GM12878 (cell line): ENCODE measurements at regions not wholly inside any gene's neighbourhood (a gene's known extent, or its start where the extent isn't known, plus 50 kb on each side); places are given as distances from the start of the nearest gene placed in this dataset.

ENCODE experiments used
- ATAC-seq: fragments of 200-7000 bp; cut with Tn5 transposase; 3 replicates; pipeline ENCODE4 v1.9.1; 2020; ENCODE audit warnings: mild to moderate bottlenecking, moderate library complexity
- BruUV-seq: library from RNA; stranded (reverse); fragments of 400-500 nt; replicated peaks from 2 replicates; lab custom pipeline; 2021; lab: Mats Ljungman, UMichigan
- CTCF ChIA-PET: fragments of 300-600 bp; sonication (Branson Sonifier 250); formaldehyde crosslinking; extraction: SDS; loops from one replicate; lab custom pipeline; 2021; ENCODE audit warnings: inconsistent platforms; lab: Yijun Ruan, JAX
- POLR2A ChIA-PET: fragments of 350-600 bp; formaldehyde crosslinking; extraction: SDS; loops from one replicate; lab custom pipeline; 2021; ENCODE audit warnings: inconsistent platforms; lab: Charles Lee
- RAD21 ChIA-PET: fragments of 300-600 bp; sonication (Branson Sonifier 250); formaldehyde crosslinking; loops from one replicate; lab custom pipeline; 2023; ENCODE audit warnings: antibody characterized with exemption; ENCODE audit not compliant: unreplicated experiment; lab: Charles Lee
- SMC1A ChIA-PET: fragments of 300-600 bp; sonication (Branson Sonifier 250); formaldehyde crosslinking; loops from one replicate; lab custom pipeline; 2023; ENCODE audit not compliant: unreplicated experiment, uncharacterized antibody; lab: Charles Lee
- DNase-seq: peaks from one replicate; pipeline ENCODE4 v3.0.0-alpha.2; 2011; ENCODE audit warnings: low read depth, low spot score
- FAIRE-seq: peaks from 3 replicates; lab custom pipeline; 2011; peaks lifted over from hg19 to GRCh38; lab: Jason Lieb, UNC
- H2AFZ ChIP-seq: 2 replicates; pipeline ENCODE4 v1.6.0; 2011; ENCODE audit warnings: low read depth, low read length, control low read depth; ENCODE audit not compliant: control insufficient read depth
- H3K27ac ChIP-seq: 2 replicates; pipeline ENCODE4 v1.5.1; 2011; ENCODE audit warnings: control low read depth; ENCODE audit not compliant: control insufficient read depth, insufficient read depth
- H3K27me3 ChIP-seq, 2 experiments: replicated peaks in 1 of 2; 2 replicates each; pipeline versions ENCODE4 v1.6.0 to v1.6.1; 2011; ENCODE audit warnings: low read length in 1 of 2; ENCODE audit not compliant: control insufficient read depth in 2 of 2, insufficient read depth in 2 of 2
- H3K36me3 ChIP-seq, 2 experiments: 2 replicates each; pipeline ENCODE4 v1.5.1; 2011; ENCODE audit warnings: low read length in 1 of 2; ENCODE audit not compliant: control insufficient read depth in 2 of 2, insufficient read depth in 2 of 2
- H3K4me1 ChIP-seq: 2 replicates; pipeline ENCODE4 v1.6.1; 2011; ENCODE audit warnings: mild to moderate bottlenecking, low read length, moderate library complexity, mixed read lengths; ENCODE audit not compliant: control insufficient read depth, insufficient read depth
- H3K4me2 ChIP-seq: 2 replicates; pipeline ENCODE4 v1.6.0; 2011; ENCODE audit warnings: control low read depth; ENCODE audit not compliant: control insufficient read depth, insufficient read depth
- H3K4me3 ChIP-seq: fragments of 200-600 bp; sonication (generic); 2 replicates; pipeline ENCODE4 v1.5.1; 2016
- H3K79me2 ChIP-seq: 2 replicates; pipeline ENCODE4 v1.6.0; 2011; ENCODE audit warnings: low read length; ENCODE audit not compliant: control insufficient read depth, insufficient read depth
- H3K9ac ChIP-seq: 2 replicates; pipeline ENCODE4 v1.8.0; 2011; ENCODE audit warnings: low read length, control low read depth, mixed read lengths; ENCODE audit not compliant: control insufficient read depth, insufficient read depth
- H3K9me3 ChIP-seq: replicated peaks from 3 replicates; pipeline ENCODE4 v1.5.1; 2011; ENCODE audit warnings: mild to moderate bottlenecking, low read length; ENCODE audit not compliant: control insufficient read depth, insufficient read depth
- H4K20me1 ChIP-seq: 2 replicates; pipeline ENCODE4 v1.6.0; 2011; ENCODE audit not compliant: control insufficient read depth, insufficient read depth
- CHD1 ChIP-seq: IDR thresholded peaks from 2 replicates; pipeline ENCODE4 v1.6.1; 2012; ENCODE audit warnings: low read depth, low read length, improper control_type of control experiment
- ESRRA ChIP-seq: IDR thresholded peaks from 2 replicates; pipeline ENCODE4 v1.6.1; 2012; ENCODE audit warnings: mild to moderate bottlenecking, low read length, improper control_type of control experiment
- PAX5 ChIP-seq: IDR thresholded peaks from 2 replicates; pipeline ENCODE4 v1.6.1; 2011; ENCODE audit warnings: low read depth, low read length, borderline replicate concordance
- SRF ChIP-seq, 2 experiments: IDR thresholded peaks; 2 replicates each; pipeline ENCODE4 v1.6.1; 2011; ENCODE audit warnings: low read depth in 2 of 2, low read length in 2 of 2, mild to moderate bottlenecking in 1 of 2, moderate library complexity in 1 of 2
- ZNF384 ChIP-seq: IDR thresholded peaks from 2 replicates; pipeline ENCODE4 v1.6.1; 2012; ENCODE audit warnings: low read depth, mild to moderate bottlenecking, low read length, improper control_type of control experiment, borderline replicate concordance
- WGBS: methylation state at CpG from one replicate; pipeline ENCODE4 v1.1.6; 2016; ENCODE audit warnings: low lambda C conversion rate; ENCODE audit not compliant: insufficient replicate concordance, insufficient coverage; ENCODE audit errors: missing lambda C conversion rate; 5-methylcytosine and 5-hydroxymethylcytosine counted together
- in situ Hi-C: fragments of 300-500 bp; cut with MboI; formaldehyde crosslinking; loops from 9 replicates; pipeline ENCODE4 v1.14.3; 2018; ENCODE audit warnings: mixed read lengths
- intact Hi-C: fragments of 100-400 bp; cut with micrococcal nuclease; formaldehyde crosslinking; loops from one replicate; pipeline ENCODE4 v1.14.2; 2022; ENCODE audit not compliant: unreplicated experiment

GRCh38 chr21:41573902-41574690, 66.1 kb upstream of the TMPRSS2 start:
- H3K9ac ChIP-seq: no peak overlapping the region
- in situ Hi-C loops: no loop called here

GRCh38 chr21:41571938-41572510, 64.1 kb upstream of the TMPRSS2 start:
- Histone ChIP-seq H3K79me2 (no peaks in the 10 kb centered on the region), H4K20me1 (no peaks in the 10 kb centered on the region), H3K27ac (no peak overlapping the region), H2AFZ (no peak overlapping the region), H3K36me3 (no peaks in the 10 kb centered on the region), H3K9me3 (peaks cover 8% of the 10 kb centered on the region; the same call in 2 of the 3 replicates), H3K27me3 (no peaks in the 10 kb centered on the region), H3K4me2 (no peak overlapping the region), H3K4me1 (peaks cover 6% of the 10 kb centered on the region), H3K9ac (no peak overlapping the region), H3K4me3 (no peak overlapping the region)
- RAD21 ChIA-PET: no interaction called here
- BruUV-seq: no TSS peak
- DNase-seq (no peak), ATAC-seq (no peak), FAIRE-seq (no peak)
- CTCF ChIA-PET: no interaction called here
- SMC1A ChIA-PET: interaction anchor here (1.2 kb wide), 1 partner anchor 46 kb away, joined by 3 read pairs; no protein-coding TSS in a partner anchor
- intact Hi-C loops (no loop called here), in situ Hi-C loops (no loop called here)
- TF ChIP-seq SRF (IDR thresholded peaks at IDR 0.05; ENCODE audit: low read depth in 2 of 2, low read length in 2 of 2) (0 out of 4 replicates have a peak, but pooled peaks of 1 of the 2 experiments have one; percentile 5), CHD1 (no peak)
- POLR2A ChIA-PET: no interaction called here

More at GRCh38 chr21:41573902-41574690, 66.1 kb upstream of the TMPRSS2 start:
- intact Hi-C loops: no loop called here
- no peaks in the 10 kb centered on the region for H4K20me1 ChIP-seq
- no TSS peak for BruUV-seq
- SMC1A ChIA-PET: no interaction called here
- 51% methylated on average over 5 of the region's 5 CpGs for whole genome bisulfite sequencing
- H3K4me1 ChIP-seq: peaks cover 6% of the 10 kb centered on the region; the same call in 1 of the 2 replicates
- ATAC-seq: no peak
- H3K79me2 ChIP-seq: no peaks in the 10 kb centered on the region
- H3K27ac ChIP-seq: no peak overlapping the region
- H2AFZ ChIP-seq: no peak overlapping the region
- H3K4me3 ChIP-seq: no peak overlapping the region
- CTCF ChIA-PET: no interaction called here
- H3K27me3 ChIP-seq: no peaks in the 10 kb centered on the region
- no peak overlapping the region for H3K4me2 ChIP-seq
- RAD21 ChIA-PET: no interaction called here
- POLR2A ChIA-PET: no interaction called here
- H3K9me3 ChIP-seq: peaks cover 8% of the 10 kb centered on the region
- no peak for DNase-seq
- no peak for FAIRE-seq
- no peak for TF ChIP-seq ESRRA
- no peak for TF ChIP-seq PAX5
- TF ChIP-seq ZNF384: no peak
- no peaks in the 10 kb centered on the region for H3K36me3 ChIP-seq
